Activated CD4-positive, alpha-beta memory T cell treated with anti-CD3 and anti-CD28 coated beads for 36 hours (primary cell): ENCODE measurements at regions not wholly inside any gene's neighbourhood (a gene's known extent, or its start where the extent isn't known, plus 50 kb on each side); places are given as distances from the start of the nearest gene placed in this dataset.
"Not testable (repeated sequence)": the region's sequence is repeated elsewhere in the genome, so short reads cannot be mapped to it uniquely, and the experiment has no call there.

Experiments
- CTCF ChIA-PET: fragments of 350-600 bp; sonication (Branson Sonifier 250); formaldehyde crosslinking; loops from one replicate; lab custom pipeline; 2021; ENCODE audit warnings: antibody characterized with exemption, inconsistent platforms; lab: Charles Lee
- POLR2A ChIA-PET: fragments of 350-600 bp; sonication (Branson Sonifier 250); formaldehyde crosslinking; loops from one replicate; lab custom pipeline; 2021; ENCODE audit warnings: antibody characterized with exemption; lab: Charles Lee
- DNase-seq: peaks from one replicate; pipeline ENCODE4 v3.0.0-alpha.2; 2020
- H3K27ac Mint-ChIP-seq: one replicate; pipeline ENCODE4 v1.8.0; 2021; ENCODE audit warnings: mixed read lengths
- H3K27me3 Mint-ChIP-seq: one replicate; pipeline ENCODE4 v1.8.0; 2021; ENCODE audit warnings: mixed read lengths
- H3K36me3 Mint-ChIP-seq: one replicate; pipeline ENCODE4 v1.8.0; 2021; ENCODE audit warnings: mixed read lengths
- H3K4me1 Mint-ChIP-seq: one replicate; pipeline ENCODE4 v1.8.0; 2021; ENCODE audit warnings: low read depth, mixed read lengths
- H3K4me3 Mint-ChIP-seq: one replicate; pipeline ENCODE4 v1.8.0; 2021; ENCODE audit warnings: mild to moderate bottlenecking, mixed read lengths
- H3K9me3 Mint-ChIP-seq: one replicate; pipeline ENCODE4 v1.8.0; 2021; ENCODE audit warnings: mixed read lengths
- intact Hi-C: fragments of 100-400 bp; cut with micrococcal nuclease; formaldehyde crosslinking; loops from one replicate; pipeline ENCODE4 v1.15.1; 2023

GRCh38 chr2:7648221-7648795 is 731.1 kb downstream of the RNF144A start:
- CTCF ChIA-PET: no interaction called here
- H3K27me3 Mint-ChIP-seq: no peaks in the 10 kb centered on the region
- intact Hi-C loops: no loop called here
- DNase-seq: no peak
- H3K9me3 Mint-ChIP-seq: peaks cover 11% of the 10 kb centered on the region
- no peak overlapping the region for H3K27ac Mint-ChIP-seq
- peaks cover 7% of the 10 kb centered on the region for H3K36me3 Mint-ChIP-seq
- POLR2A ChIA-PET: no interaction called here
- no peak overlapping the region for H3K4me3 Mint-ChIP-seq
- peaks cover 12% of the 10 kb centered on the region for H3K4me1 Mint-ChIP-seq

GRCh38 chr2:7649461-7650228 is 732.4 kb downstream of the RNF144A start:
- intact Hi-C loops: no loop called here
- H3K9me3 Mint-ChIP-seq: peaks cover 19% of the 10 kb centered on the region
- ChIA-PET CTCF (no interaction called here), POLR2A (no interaction called here)
- peak overlapping the region; percentile 50 for H3K27ac Mint-ChIP-seq
- DNase-seq: peak; percentile 23
- H3K27me3 Mint-ChIP-seq: peaks cover 1% of the 10 kb centered on the region
- peaks cover 7% of the 10 kb centered on the region for H3K36me3 Mint-ChIP-seq
- peaks cover 12% of the 10 kb centered on the region for H3K4me1 Mint-ChIP-seq
- H3K4me3 Mint-ChIP-seq: no peak overlapping the region

GRCh38 chr2:7653617-7654016 is 736.4 kb downstream of the RNF144A start:
- no peak for DNase-seq
- peaks cover 7% of the 10 kb centered on the region for H3K36me3 Mint-ChIP-seq
- ChIA-PET POLR2A (no interaction called here), CTCF (no interaction called here)
- H3K27ac Mint-ChIP-seq: no peak overlapping the region
- no peak overlapping the region for H3K4me3 Mint-ChIP-seq
- H3K27me3 Mint-ChIP-seq: peaks cover 1% of the 10 kb centered on the region
- intact Hi-C loops: no loop called here
- H3K9me3 Mint-ChIP-seq: peaks cover 19% of the 10 kb centered on the region
- H3K4me1 Mint-ChIP-seq: peaks cover 23% of the 10 kb centered on the region

GRCh38 chr2:7655629-7656028 is 738.4 kb downstream of the RNF144A start:
- peaks cover 1% of the 10 kb centered on the region for H3K27me3 Mint-ChIP-seq
- intact Hi-C loops: no loop called here
- H3K4me3 Mint-ChIP-seq: no peak overlapping the region
- ChIA-PET POLR2A (no interaction called here), CTCF (no interaction called here)
- H3K36me3 Mint-ChIP-seq: peaks cover 8% of the 10 kb centered on the region
- H3K27ac Mint-ChIP-seq: no peak overlapping the region
- H3K4me1 Mint-ChIP-seq: peaks cover 15% of the 10 kb centered on the region
- no peak for DNase-seq
- peaks cover 21% of the 10 kb centered on the region for H3K9me3 Mint-ChIP-seq

GRCh38 chr2:7657526-7657925 is 740.3 kb downstream of the RNF144A start:
- intact Hi-C loops, H3K27ac Mint-ChIP-seq, H3K36me3 Mint-ChIP-seq, POLR2A ChIA-PET, H3K27me3 Mint-ChIP-seq, H3K4me3 Mint-ChIP-seq, DNase-seq: not testable (repeated sequence)
- Mint-ChIP-seq H3K4me1 (peaks cover 11% of the 10 kb centered on the region), H3K9me3 (peaks cover 18% of the 10 kb centered on the region)
- CTCF ChIA-PET: interaction anchor here (0.8 to 1.3 kb wide), 2 partner anchors 14 to 230 kb away, joined by 3 to 4 read pairs; no protein-coding TSS in a partner anchor

GRCh38 chr2:7658486-7658885 is 741.3 kb downstream of the RNF144A start:
- Mint-ChIP-seq H3K4me1 (peaks cover 11% of the 10 kb centered on the region), H3K36me3 (peaks cover 3% of the 10 kb centered on the region), H3K27me3 (peaks cover under 1% of the 10 kb centered on the region), H3K27ac (peak overlapping the region; percentile 19), H3K9me3 (peaks cover 18% of the 10 kb centered on the region), H3K4me3 (peak overlapping the region; percentile 17)
- intact Hi-C loops: no loop called here
- ChIA-PET CTCF (interaction anchor here (1.3 kb wide), 1 partner anchor 231 kb away, joined by 4 read pairs; no protein-coding TSS in a partner anchor), POLR2A (no interaction called here)
- no peak for DNase-seq

GRCh38 chr2:7660816-7661215 is 743.6 kb downstream of the RNF144A start:
- Mint-ChIP-seq H3K36me3 (peaks cover 5% of the 10 kb centered on the region), H3K27ac (no peak overlapping the region), H3K9me3 (peaks cover 11% of the 10 kb centered on the region), H3K27me3 (no peaks in the 10 kb centered on the region), H3K4me1 (peaks cover 20% of the 10 kb centered on the region), H3K4me3 (peak overlapping the region; percentile 13)
- intact Hi-C loops: no loop called here
- DNase-seq: no peak
- ChIA-PET CTCF (interaction anchor here (2.0 kb wide), 1 partner anchor 11 kb away, joined by 9 read pairs; no protein-coding TSS in a partner anchor), POLR2A (no interaction called here)

- intact Hi-C loops: no loop called here
- no peaks in the 10 kb centered on the region for H3K27me3 Mint-ChIP-seq
- DNase-seq: no peak
- CTCF ChIA-PET: interaction anchor here (2.0 kb wide), 1 partner anchor 10 kb away, joined by 9 read pairs; no protein-coding TSS in a partner anchor
- no peak overlapping the region for H3K27ac Mint-ChIP-seq
- H3K4me3 Mint-ChIP-seq: peak overlapping the region; percentile 7
- peaks cover 11% of the 10 kb centered on the region for H3K9me3 Mint-ChIP-seq
- H3K36me3 Mint-ChIP-seq: peaks cover 5% of the 10 kb centered on the region
- peaks cover 23% of the 10 kb centered on the region for H3K4me1 Mint-ChIP-seq
- POLR2A ChIA-PET: no interaction called here
Observed at GRCh38 chr2:7661502-7661901, 744.3 kb downstream of the RNF144A start.

GRCh38 chr2:7665880-7666279 is 748.7 kb downstream of the RNF144A start:
- Mint-ChIP-seq H3K4me1 (peaks cover 26% of the 10 kb centered on the region), H3K27me3 (no peaks in the 10 kb centered on the region), H3K27ac (peak overlapping the region; percentile 26), H3K9me3 (no peaks in the 10 kb centered on the region), H3K4me3 (no peak overlapping the region), H3K36me3 (peaks cover 3% of the 10 kb centered on the region)
- DNase-seq: no peak
- intact Hi-C loops: no loop called here
- CTCF ChIA-PET: no interaction called here
- POLR2A ChIA-PET: no interaction called here

GRCh38 chr2:7666596-7667259 is 749.5 kb downstream of the RNF144A start:
- Mint-ChIP-seq H3K27ac (peak overlapping the region; percentile 3), H3K27me3 (no peaks in the 10 kb centered on the region), H3K4me3 (no peak overlapping the region), H3K36me3 (peaks cover 3% of the 10 kb centered on the region), H3K9me3 (no peaks in the 10 kb centered on the region), H3K4me1 (peaks cover 35% of the 10 kb centered on the region)
- POLR2A ChIA-PET: no interaction called here
- DNase-seq: no peak
- CTCF ChIA-PET: no interaction called here
- intact Hi-C loops: no loop called here

- Mint-ChIP-seq H3K27me3 (no peaks in the 10 kb centered on the region), H3K36me3 (peaks cover 3% of the 10 kb centered on the region), H3K4me3 (no peak overlapping the region), H3K4me1 (peaks cover 40% of the 10 kb centered on the region), H3K9me3 (no peaks in the 10 kb centered on the region), H3K27ac (no peak overlapping the region)
- no peak for DNase-seq
- CTCF ChIA-PET: interaction anchor here (2.3 kb wide), 1 partner anchor 240 kb away, joined by 10 read pairs; no protein-coding TSS in a partner anchor
- POLR2A ChIA-PET: no interaction called here
- intact Hi-C loops: no loop called here
Observed at GRCh38 chr2:7667260-7667757, 750.1 kb downstream of the RNF144A start.
